IMR-90 (cell line): ENCODE measurements at regions not wholly inside any gene's neighbourhood (a gene's known extent, or its start where the extent isn't known, plus 50 kb on each side); places are given as distances from the start of the nearest gene placed in this dataset.

ENCODE experiments used
- ATAC-seq: fragments of 200-7000 bp; cut with Tn5 transposase; 2 replicates; pipeline ENCODE4 v1.9.1; 2020; ENCODE audit warnings: low read depth, mild to moderate bottlenecking, moderate library complexity
- BruUV-seq: library from RNA; stranded (reverse); fragments of 400-500 nt; replicated peaks from 2 replicates; lab custom pipeline; 2021; lab: Mats Ljungman, UMichigan
- CTCF ChIA-PET: fragments of 300-600 bp; formaldehyde crosslinking; extraction: SDS; loops from one replicate; lab custom pipeline; 2021; ENCODE audit warnings: antibody characterized with exemption; lab: Yijun Ruan, JAX
- POLR2A ChIA-PET: fragments of 300-600 bp; sonication (Branson Sonifier 250); formaldehyde crosslinking; loops from one replicate; lab custom pipeline; 2022; ENCODE audit warnings: antibody characterized with exemption; ENCODE audit not compliant: unreplicated experiment; lab: Charles Lee
- DNase-seq: peaks from one replicate; pipeline ENCODE4 v3.0.0; 2013
- H2AFZ ChIP-seq: replicated peaks from 2 replicates; pipeline ENCODE3; 2013; ENCODE audit warnings: low read length, mild to moderate bottlenecking; ENCODE audit not compliant: poor library complexity
- H2AK5ac ChIP-seq: 2 replicates; pipeline ENCODE4 v1.6.1; 2013; ENCODE audit warnings: low read depth, low read length, inconsistent platforms
- H2AK9ac ChIP-seq: replicated peaks from 2 replicates; pipeline ENCODE3; 2013; ENCODE audit warnings: mild to moderate bottlenecking, low read depth, low read length, moderate library complexity; ENCODE audit not compliant: poor library complexity
- H2BK120ac ChIP-seq: 2 replicates; pipeline ENCODE4 v1.6.1; 2013; ENCODE audit warnings: low read depth, low read length, inconsistent platforms
- H2BK15ac ChIP-seq: 3 replicates; pipeline ENCODE4 v1.6.1; 2013; ENCODE audit warnings: low read depth, low read length, inconsistent platforms
- H2BK20ac ChIP-seq: 2 replicates; pipeline ENCODE4 v1.6.1; 2013; ENCODE audit warnings: low read depth, mild to moderate bottlenecking, inconsistent platforms, low read length, moderate library complexity
- H2BK5ac ChIP-seq: 2 replicates; pipeline ENCODE4 v1.6.1; 2013; ENCODE audit warnings: mild to moderate bottlenecking, low read depth, low read length, inconsistent platforms; ENCODE audit not compliant: poor library complexity, severe bottlenecking
- H3K14ac ChIP-seq: replicated peaks from 2 replicates; pipeline ENCODE4 v1.6.1; 2013; ENCODE audit warnings: low read depth, low read length, inconsistent platforms
- H3K18ac ChIP-seq: 2 replicates; pipeline ENCODE4 v1.6.1; 2013; ENCODE audit warnings: low read depth, low read length, control low read depth
- H3K23ac ChIP-seq: 2 replicates; pipeline ENCODE4 v1.6.1; 2013; ENCODE audit warnings: low read depth, low read length, inconsistent platforms
- H3K27ac ChIP-seq: 2 replicates; pipeline ENCODE4 v1.5.1; 2013; ENCODE audit warnings: mild to moderate bottlenecking, control low read depth, low read length; ENCODE audit not compliant: insufficient read depth
- H3K27me3 ChIP-seq: 2 replicates; pipeline ENCODE4 v1.6.1; 2013; ENCODE audit warnings: low read length; ENCODE audit not compliant: control insufficient read depth, insufficient read depth
- H3K36me3 ChIP-seq: 2 replicates; pipeline ENCODE4 v1.6.1; 2013; ENCODE audit warnings: low read length, mixed read lengths; ENCODE audit not compliant: control insufficient read depth, insufficient read depth
- H3K4ac ChIP-seq: 2 replicates; pipeline ENCODE4 v1.6.1; 2013; ENCODE audit warnings: low read depth, low read length, inconsistent platforms
- H3K4me1 ChIP-seq: 2 replicates; pipeline ENCODE4 v1.6.1; 2013; ENCODE audit warnings: low read length, mixed read lengths; ENCODE audit not compliant: control insufficient read depth, insufficient read depth
- H3K4me2 ChIP-seq: 2 replicates; pipeline ENCODE4 v1.6.1; 2013; ENCODE audit warnings: low read depth, mild to moderate bottlenecking, control low read depth, low read length, moderate library complexity
- H3K4me3 ChIP-seq: 2 replicates; pipeline ENCODE4 v1.5.1; 2013; ENCODE audit warnings: low read depth, mild to moderate bottlenecking, control low read depth, low read length, moderate library complexity; ENCODE audit not compliant: insufficient read depth
- H3K56ac ChIP-seq: 2 replicates; pipeline ENCODE4 v1.6.1; 2013; ENCODE audit warnings: low read length, inconsistent platforms; ENCODE audit not compliant: insufficient read depth; ENCODE audit errors: extremely low read depth
- H3K79me1 ChIP-seq, 2 experiments: 2 replicates each; pipeline ENCODE4 v1.6.1; 2013; ENCODE audit warnings: low read length in 2 of 2, inconsistent platforms in 1 of 2, low read depth in 1 of 2
- H3K9ac ChIP-seq: 2 replicates; pipeline ENCODE4 v1.6.1; 2013; ENCODE audit warnings: low read depth, low read length, control low read depth
- H3K9me1 ChIP-seq: 2 replicates; pipeline ENCODE4 v1.6.1; 2013; ENCODE audit warnings: low read length, inconsistent platforms; ENCODE audit not compliant: insufficient read depth
- H3K9me3 ChIP-seq: 2 replicates; pipeline ENCODE4 v1.6.1; 2013; ENCODE audit warnings: low read length; ENCODE audit not compliant: control insufficient read depth, insufficient read depth
- H4K20me1 ChIP-seq: 2 replicates; pipeline ENCODE4 v1.6.1; 2013; ENCODE audit warnings: low read length, inconsistent platforms; ENCODE audit not compliant: insufficient read depth
- H4K5ac ChIP-seq: 2 replicates; pipeline ENCODE4 v1.6.1; 2013; ENCODE audit warnings: mild to moderate bottlenecking, low read depth, low read length, control low read depth
- H4K8ac ChIP-seq, 2 experiments: 2 replicates each; pipeline ENCODE4 v1.6.1; 2013; ENCODE audit warnings: low read depth in 2 of 2, low read length in 2 of 2, control low read depth in 1 of 2, inconsistent platforms in 1 of 2
- H4K91ac ChIP-seq: 2 replicates; pipeline ENCODE4 v1.6.1; 2013; ENCODE audit warnings: low read depth, low read length, inconsistent platforms; ENCODE audit not compliant: insufficient read depth
- BHLHE40 ChIP-seq: fragments of 150-350 bp; IDR thresholded peaks from 2 replicates; pipeline ENCODE4 v1.6.1; 2016; ENCODE audit warnings: mild to moderate bottlenecking, low read depth, low read length
- CEBPB ChIP-seq: IDR thresholded peaks from 2 replicates; pipeline ENCODE4 v1.6.1; 2012; ENCODE audit warnings: low read depth, low read length, improper control_type of control experiment
- CHD1 ChIP-seq: IDR thresholded peaks from 2 replicates; pipeline ENCODE4 v1.6.1; 2012; ENCODE audit warnings: low read depth, low read length, improper control_type of control experiment
- NFE2L2 ChIP-seq: fragments of 150-350 bp; IDR thresholded peaks from 2 replicates; pipeline ENCODE4 v1.6.1; 2016; ENCODE audit warnings: low read depth, mild to moderate bottlenecking, low read length
- WGBS, 2 experiments: methylation state at CpG; one replicate each; pipeline versions ENCODE4 v1.1.5 to v1.1.7; 2013; ENCODE audit warnings: missing lambda C conversion rate in 2 of 2; ENCODE audit not compliant: insufficient read length in 1 of 2; ENCODE audit errors: extremely low coverage in 2 of 2; 5-methylcytosine and 5-hydroxymethylcytosine counted together
- dilution Hi-C: fragments of 300-500 bp; cut with HindIII; formaldehyde crosslinking; loops from one replicate; pipeline ENCODE4 v1.14.3; 2018; ENCODE audit warnings: low sequenced_read_pairs; ENCODE audit not compliant: unreplicated experiment
- in situ Hi-C: fragments of 300-500 bp; cut with MboI; formaldehyde crosslinking; loops from 3 replicates; pipeline ENCODE4 v1.14.3; 2019; ENCODE audit warnings: low sequenced_read_pairs, inconsistent platforms, mixed read lengths
- intact Hi-C: fragments of 100-400 bp; cut with micrococcal nuclease; formaldehyde crosslinking; loops from 2 replicates; pipeline ENCODE4 v1.10.0; 2022
- TF ChIP-seq, protein P1 (sequence below): fragments of 150-350 bp; IDR thresholded peaks from 2 replicates; pipeline ENCODE4 v1.6.1; 2017; ENCODE audit warnings: mild to moderate bottlenecking, antibody characterized with exemption, low read length, low read depth

GRCh38 chr5:5040712-5041111 is 99.4 kb upstream of the ADAMTS16 start:
- intact Hi-C loops = no loop called here
- no peak overlapping the region for H2AK9ac ChIP-seq
- no peak overlapping the region for H3K14ac ChIP-seq
- no peaks in the 10 kb centered on the region for H3K36me3 ChIP-seq
- H4K5ac ChIP-seq = no peak overlapping the region
- H2BK20ac ChIP-seq = no peak overlapping the region
- ATAC-seq (no peak), DNase-seq (no peak)
- dilution Hi-C loops = no loop called here
- peaks cover 7% of the 10 kb centered on the region for H3K9me3 ChIP-seq
- no TSS peak for BruUV-seq
- H2BK120ac ChIP-seq = no peak overlapping the region
- TF ChIP-seq CEBPB = no peak
- TF ChIP-seq BHLHE40 = no peak
- no peak for TF ChIP-seq CHD1
- TF ChIP-seq, protein P1, sequence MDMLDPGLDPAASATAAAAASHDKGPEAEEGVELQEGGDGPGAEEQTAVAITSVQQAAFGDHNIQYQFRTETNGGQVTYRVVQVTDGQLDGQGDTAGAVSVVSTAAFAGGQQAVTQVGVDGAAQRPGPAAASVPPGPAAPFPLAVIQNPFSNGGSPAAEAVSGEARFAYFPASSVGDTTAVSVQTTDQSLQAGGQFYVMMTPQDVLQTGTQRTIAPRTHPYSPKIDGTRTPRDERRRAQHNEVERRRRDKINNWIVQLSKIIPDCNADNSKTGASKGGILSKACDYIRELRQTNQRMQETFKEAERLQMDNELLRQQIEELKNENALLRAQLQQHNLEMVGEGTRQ = no peak
- no peak for TF ChIP-seq NFE2L2
- H3K23ac ChIP-seq = no peak overlapping the region
- no peak overlapping the region for H4K8ac ChIP-seq
- H3K56ac ChIP-seq = no peak overlapping the region
- no peak overlapping the region for H2AFZ ChIP-seq
- H2BK15ac ChIP-seq = no peak overlapping the region
- no peak overlapping the region for H3K27ac ChIP-seq
- no peak overlapping the region for H3K9ac ChIP-seq
- no peak overlapping the region for H4K91ac ChIP-seq
- ChIA-PET POLR2A (no interaction called here), CTCF (no interaction called here)
- H3K18ac ChIP-seq = no peak overlapping the region
- WGBS, 2 experiments = 20% methylated on average over 1 of the region's 3 CpGs; no CpG with 5 or more reads in 1 of the 2 experiments
- H3K4me3 ChIP-seq = no peak overlapping the region
- no peak overlapping the region for H2BK5ac ChIP-seq
- H4K20me1 ChIP-seq = no peaks in the 10 kb centered on the region
- no peaks in the 10 kb centered on the region for H3K9me1 ChIP-seq
- no peaks in the 10 kb centered on the region for H3K27me3 ChIP-seq
- no peak overlapping the region for H3K4me2 ChIP-seq
- in situ Hi-C loops = no loop called here
- H3K4me1 ChIP-seq = no peaks in the 10 kb centered on the region
- H2AK5ac ChIP-seq = no peak overlapping the region
- no peaks in the 10 kb centered on the region for H3K79me1 ChIP-seq
- H3K4ac ChIP-seq = no peak overlapping the region
